HPDE6-E6E7 (cell line): ENCODE measurements at regions not wholly inside any gene's neighbourhood (a gene's known extent, or its start where the extent isn't known, plus 50 kb on each side); places are given as distances from the start of the nearest gene placed in this dataset.
"Not testable (repeated sequence)": the region's sequence is repeated elsewhere in the genome, so short reads cannot be mapped to it uniquely, and the experiment has no call there.

ENCODE experiments used
- DNase-seq: peaks from one replicate; pipeline ENCODE4 v3.0.0; 2011; ENCODE audit warnings: missing footprints; ENCODE audit errors: extremely low spot score

DNA sequence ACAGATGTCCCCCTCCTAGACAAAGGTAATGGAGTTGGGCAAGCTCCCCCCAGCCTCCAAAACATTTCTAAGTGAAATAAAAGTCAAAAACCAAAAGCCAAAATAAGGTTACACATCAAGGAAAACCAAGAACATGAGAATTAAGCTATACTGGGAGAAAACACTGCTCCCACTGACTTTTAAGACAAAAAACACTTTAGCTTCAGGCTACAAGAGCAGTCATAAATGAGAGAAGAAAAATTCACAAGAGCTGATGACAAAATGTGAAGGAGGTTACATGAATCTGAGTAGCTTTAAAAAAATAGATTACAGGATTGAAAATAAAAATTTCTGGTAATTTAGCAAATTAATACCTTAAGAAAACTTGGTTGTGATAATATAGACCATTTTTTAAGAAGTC is 1370.3 kb upstream of the CDH9 start:
- DNase-seq: no peak

DNA sequence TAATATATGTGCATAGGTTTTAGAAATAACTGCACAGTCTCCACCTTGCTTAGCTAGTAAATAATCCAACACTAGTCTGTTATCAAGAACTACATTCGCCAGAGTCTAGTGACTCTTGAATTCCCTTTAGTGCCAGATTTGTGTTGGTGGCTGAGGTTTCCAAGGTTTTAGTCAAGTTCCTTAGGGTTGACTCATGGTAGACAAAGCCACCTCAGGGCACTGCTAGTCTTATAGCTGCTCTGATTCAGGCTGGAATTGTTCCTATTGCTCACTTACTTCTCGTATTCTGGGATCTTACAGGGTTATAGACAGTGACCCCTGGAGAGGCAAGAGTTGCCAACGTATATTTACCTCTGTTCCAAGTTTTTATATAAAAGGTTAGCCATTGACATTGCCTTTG is 1369.8 kb upstream of the CDH9 start:
- peak; percentile 49 for DNase-seq

DNA sequence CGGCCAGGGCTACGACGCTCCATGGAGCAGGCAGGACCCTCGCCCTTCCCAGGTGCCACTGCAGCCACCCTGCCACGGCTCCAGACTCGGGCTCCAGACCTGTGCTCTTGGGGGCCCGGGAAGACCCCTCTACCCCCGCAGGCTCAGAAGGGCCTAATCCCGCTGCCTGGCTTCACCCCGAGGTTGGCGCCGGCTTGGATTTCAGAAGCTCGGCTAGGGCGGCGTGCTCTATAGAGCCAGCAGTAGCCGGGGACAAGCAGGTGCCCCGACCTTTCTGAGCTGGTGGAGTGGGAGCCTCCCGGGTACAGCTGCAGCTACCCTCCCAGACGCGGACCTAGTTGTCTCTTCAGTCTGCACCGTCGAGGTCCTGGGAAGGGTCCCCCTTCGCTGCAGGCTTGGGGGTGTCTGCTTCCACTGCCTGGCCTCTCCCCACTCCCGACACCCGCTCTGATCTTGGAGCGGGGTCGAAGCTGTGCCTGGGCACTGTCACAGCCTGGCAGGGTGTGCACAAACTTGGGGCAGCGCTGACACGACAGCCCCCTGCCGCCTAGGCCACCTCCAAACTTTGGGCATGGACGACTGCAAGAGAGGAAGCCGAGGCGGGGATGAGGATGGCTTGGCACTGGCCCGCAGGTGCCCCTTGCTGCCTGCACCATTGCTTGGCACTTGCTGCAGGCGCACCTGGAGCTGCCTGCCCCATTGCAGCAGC is 1366.1 kb upstream of the CDH9 start:
- DNase-seq: no peak

DNA sequence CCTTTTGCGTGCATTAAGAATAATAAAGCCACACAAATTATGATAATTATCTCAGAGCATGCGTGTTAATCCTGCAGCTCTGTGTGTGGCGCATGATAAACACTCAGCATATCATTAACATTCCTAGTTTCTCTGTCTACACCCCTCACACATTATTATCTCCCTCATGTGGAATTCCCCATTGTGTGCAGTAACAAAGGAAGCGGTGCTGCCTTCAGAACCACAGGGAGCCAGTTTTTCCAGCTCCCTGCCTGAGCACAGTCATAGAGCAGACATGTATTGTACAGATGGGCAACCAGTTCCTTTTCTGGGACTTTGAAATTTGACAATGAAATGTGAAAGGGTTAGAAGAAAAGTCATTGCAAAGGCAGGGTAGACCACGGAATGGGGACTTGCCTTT is 1365.5 kb upstream of the CDH9 start:
- DNase-seq: no peak

DNA sequence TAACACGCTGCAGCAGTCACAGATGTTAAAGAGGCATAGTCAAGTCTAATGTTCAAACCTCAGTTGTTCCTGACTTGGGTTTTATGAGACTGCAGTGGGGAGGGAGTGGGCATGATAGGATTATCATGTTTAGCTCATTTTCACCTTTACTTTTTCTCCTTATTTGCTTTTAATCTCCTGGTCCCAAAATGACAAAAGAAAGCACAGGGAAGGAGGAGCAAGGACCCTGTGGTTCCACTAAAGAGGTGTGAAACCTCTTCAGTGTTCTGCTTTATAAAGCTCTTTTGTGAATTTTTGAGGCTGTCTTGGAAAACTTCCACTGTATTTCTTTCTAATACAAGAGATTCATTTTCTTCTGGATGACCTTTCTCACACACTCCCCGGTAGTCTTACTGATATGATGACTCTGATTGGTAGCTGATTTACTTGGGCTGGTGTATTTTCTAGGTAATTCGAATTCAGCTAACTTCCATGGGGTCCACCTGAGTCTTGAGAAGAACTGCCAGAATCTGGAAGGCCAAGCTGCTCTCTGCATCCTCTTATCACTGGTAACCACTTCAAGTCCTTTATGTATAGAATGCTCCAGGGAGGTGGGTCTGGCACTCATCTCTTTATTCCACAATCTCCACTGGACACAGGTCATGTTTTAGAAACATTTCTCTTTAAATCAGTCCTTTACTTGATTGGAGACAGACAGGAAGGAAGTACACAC is 1364.4 kb upstream of the CDH9 start:
- no peak for DNase-seq

DNA sequence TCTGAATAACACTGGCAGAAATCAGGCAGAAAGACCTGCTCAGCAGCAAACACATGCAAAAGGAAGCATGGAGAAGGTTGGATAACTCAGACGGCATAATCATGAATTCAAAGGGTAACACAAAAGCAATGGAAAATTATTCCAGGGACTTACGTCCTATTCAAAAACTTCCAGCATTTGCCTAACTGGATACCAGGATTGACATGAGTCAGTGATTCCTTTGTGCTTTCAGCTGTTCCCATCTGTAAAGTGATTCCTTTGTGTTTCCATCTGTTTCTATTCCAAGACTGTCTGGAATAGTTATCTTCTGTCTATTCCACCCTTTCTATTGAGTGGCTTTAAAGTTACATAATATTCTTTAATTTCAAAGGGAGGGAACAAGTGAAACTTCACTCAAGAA is 1361.7 kb upstream of the CDH9 start:
- no peak for DNase-seq

DNA sequence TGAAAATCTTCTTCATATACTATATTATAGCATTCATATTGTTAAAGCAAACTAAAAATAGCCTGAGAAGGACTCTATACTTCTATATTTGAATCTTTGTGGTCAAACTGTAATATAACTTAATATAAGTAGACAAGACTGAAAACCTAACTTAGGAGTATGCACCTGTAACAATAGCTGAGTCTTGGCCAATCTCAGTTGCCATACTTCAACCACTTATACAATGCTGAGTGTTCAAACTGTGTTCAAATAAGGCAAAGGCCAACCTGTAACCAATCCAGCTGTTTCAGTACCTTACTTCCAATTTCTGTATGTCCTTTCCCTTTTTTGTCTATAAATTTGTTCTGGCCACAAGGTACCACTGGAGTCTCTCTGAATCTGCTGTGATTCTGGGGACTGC is 1360.8 kb upstream of the CDH9 start:
- no peak for DNase-seq

DNA sequence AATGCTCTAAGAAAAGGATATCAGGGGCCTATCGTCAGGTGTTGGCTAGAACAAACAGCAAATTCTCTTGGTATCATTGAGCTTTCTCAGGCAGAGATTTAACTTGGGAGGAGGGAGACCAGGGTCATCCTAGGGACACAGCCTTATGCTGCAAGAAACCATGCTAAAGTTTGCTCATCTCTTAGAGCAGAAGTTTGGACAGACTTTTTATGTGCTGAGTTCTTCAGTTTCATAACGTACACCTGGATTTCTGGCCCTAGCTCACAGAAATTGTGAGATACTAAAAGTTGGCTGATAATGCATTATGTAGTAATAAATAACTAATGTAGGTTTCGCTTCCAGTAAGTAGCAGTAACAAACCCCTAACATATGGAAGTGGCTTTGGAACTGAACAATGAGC is 1359.8 kb upstream of the CDH9 start:
- no peak for DNase-seq

DNA sequence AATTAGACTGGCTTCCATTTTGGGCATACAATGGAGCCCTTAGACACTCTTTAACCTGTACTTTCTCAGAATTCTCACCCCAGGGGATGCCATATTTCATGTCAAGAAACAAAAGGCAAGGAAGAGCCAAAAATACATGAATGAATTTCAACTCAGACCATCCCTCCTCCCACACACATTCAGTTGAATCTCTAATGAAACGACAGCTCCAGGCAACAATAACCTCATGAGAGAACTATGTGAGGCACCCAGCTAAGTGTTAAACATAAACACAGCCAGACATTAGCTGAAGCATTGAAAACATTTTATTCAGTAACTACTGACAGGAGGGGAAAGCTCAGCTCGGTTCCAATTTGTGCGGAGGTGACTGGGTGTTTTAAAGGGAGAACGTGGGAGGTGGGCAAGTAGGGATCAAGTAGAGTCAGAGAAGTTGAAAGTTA is 1359.1 kb upstream of the CDH9 start:
- no peak for DNase-seq

DNA sequence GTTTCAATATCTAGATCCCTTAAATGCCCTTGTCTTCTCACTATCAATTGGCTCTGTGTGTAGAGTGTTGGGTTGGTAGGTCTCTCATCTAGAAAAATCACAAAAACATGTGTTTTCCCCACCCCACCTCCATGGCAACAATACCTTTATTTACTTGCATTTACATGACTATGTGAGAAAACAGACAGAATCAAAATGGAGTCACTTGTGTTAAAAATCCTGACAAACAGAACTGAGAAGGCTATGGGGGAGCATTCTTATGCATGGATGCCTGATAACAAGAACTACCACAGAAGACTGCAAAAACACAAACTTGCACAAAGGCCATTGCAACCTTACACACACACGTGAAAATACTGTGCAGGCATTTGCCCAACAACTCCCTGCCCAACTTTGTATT is 1352.9 kb upstream of the CDH9 start:
- DNase-seq: no peak

DNA sequence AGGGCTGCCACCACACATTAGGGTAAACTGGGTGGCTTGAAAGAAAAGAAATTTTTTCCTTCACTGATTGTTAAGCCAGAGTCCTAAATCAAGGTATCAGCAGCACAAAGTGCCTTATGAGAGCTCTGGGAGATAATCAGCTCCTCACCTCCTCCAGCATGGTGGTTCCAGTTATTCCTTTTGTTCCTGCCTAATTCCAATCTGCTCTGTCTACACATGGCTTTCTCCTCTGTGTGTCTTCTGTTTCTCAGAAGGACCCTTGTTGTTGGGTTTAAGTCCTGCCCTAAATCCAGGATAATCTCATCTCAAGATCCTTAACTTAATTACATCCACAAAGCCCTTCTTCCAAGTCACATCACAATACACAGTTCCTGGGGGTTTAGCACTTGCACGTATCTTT is 1352.0 kb upstream of the CDH9 start:
- no peak for DNase-seq

DNA sequence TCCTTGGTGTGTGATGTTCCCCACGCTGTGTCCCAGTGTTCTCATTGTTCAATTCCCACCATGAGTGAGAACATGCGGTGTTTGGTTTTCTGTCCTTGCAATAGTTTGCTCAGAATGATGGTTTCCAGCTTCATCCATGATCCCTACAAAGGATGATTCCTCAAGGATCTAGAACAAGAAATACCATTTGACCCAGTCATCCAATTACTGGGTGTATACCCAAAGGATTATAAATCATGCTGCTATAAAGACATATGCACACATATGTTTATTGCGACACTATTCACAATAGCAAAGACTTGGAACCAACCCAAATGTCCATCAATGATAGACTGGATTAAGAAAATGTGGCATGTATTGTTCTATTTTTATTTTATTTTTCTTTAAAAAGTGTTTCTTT is 1351.3 kb upstream of the CDH9 start:
- not testable (repeated sequence) for DNase-seq

DNA sequence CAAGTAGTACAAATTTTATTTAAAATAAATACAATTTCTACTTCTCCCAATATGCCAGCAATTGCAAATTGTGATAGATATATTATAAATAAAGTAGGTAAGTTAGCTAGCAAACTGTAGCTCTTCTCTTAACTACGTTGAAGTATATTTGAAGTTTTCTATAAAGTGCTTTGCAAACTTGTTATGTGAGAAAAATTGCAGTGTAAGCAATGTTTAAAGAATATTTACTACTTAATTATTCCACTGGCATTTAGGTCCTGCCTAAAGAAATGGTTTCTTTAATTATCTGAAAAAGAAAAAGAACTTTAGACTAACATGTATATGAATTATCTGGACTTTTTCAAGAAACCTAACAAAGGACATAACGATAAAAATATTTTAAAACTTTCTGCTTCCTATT is 1350.0 kb upstream of the CDH9 start:
- no peak for DNase-seq

DNA sequence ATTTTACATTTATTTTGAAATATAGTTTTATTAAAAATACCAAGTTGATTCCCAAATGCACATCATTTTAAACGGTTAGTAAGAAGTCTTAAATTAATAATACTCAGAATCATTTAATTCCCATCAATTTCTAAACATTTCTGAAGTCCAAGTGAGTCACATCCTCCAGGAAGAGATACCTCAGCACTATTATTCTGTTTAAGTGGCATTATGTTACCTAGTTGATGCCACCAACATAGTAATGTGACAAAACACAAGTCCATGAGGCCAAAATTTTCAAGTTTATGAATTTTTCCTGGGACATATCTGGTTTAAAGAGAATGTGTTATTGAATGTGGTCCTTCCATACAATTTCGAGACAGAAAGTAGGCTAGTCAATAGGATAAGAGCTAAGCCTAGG is 1348.3 kb upstream of the CDH9 start:
- no peak for DNase-seq

DNA sequence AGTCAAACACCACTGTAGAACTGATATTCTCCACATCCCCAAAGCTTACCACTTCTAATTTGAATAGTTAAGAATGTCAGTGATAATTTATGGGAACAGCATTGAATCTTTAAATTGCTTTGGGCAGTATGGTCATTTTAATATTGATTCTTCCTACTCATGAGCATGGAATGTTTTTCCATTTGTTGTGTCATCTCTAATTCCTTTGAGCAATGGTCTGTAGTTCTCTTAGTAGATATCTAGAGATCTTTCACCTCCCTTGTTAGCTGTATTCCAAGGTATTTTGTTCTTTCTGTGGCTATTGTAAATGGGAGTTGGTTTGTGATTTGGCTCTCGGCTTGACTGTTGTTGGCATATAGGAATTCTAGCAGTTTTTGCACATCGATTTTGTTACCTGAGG is 1341.8 kb upstream of the CDH9 start:
- no peak for DNase-seq

DNA sequence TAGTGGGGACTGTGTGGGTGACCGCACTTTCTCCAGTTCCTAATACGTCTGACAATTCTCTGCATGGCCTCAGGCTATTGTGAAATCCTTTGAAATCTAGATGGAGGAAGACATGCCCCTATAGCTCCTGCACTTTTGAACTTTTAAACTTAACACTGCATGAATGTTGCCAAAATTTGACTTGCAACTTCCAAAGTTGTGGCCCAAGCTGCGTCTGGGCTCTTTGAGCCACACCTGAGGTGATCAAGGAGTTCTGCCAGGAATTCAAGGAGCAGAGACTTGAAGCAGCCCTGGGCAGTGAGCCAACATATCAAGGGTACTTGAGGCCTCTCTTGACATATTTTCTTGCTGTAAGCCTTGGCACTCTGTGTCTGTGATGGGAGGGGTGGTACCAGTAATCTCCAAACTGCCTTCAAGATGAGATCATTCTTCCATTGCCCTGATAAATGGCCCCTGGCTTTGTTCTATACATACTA is 1336.1 kb upstream of the CDH9 start:
- peak; percentile 11 for DNase-seq

DNA sequence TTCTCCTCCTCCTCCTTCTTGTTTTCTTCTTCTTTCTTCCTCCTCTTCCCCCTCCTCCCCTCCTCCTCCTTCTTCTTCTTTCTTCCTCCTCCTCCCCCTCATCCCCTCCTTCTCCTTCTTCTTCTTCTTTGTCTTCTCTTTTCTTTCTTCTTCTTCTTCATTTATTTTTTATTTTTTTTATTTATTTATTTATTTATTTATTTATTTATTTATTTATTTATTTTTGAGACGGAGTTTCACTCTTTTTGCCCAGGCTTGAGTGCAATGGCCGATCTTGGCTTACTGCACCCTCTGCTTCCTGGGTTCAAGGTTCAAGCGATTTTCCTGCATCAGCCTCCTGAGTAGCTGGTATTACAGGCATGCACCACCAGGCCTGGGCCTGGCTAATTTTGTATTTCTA is 1332.5 kb upstream of the CDH9 start:
- DNase-seq: no peak

DNA sequence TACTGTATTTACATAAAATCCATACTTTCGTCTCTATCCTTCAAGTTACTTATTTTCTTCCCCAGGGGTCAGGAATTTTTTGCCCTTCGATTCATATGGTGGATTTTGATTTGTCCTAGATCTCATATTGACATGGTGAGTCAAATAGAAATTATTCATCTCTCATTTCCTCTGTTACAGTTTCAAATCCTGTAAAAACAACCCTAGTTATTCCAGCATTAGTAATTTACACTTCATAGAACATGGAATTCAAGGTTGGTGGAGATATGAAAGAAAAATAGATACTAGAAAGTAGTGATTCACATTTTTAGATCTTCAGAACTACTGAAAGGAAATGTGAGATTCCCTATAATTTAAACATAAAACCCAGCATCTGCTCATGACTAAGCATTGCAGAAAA is 1331.0 kb upstream of the CDH9 start:
- DNase-seq: no peak

DNA sequence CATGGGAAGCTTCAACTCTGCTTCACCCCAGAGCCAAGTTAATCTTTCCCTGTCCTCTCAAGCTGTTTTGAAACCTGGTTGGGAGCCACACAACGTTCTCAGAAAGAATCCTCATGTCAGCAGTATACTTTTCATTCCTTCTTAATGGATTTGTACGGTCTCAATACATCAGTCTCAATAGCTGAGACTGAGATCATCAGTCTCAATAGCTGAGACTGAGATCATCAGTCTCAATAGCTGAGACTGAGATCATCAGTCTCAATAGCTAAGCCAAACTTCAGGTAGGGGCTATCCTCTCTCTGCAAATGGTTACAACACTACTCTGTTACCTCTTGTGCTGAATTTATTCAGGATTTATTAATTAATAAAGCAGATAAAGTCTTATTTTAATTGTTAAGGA is 1317.4 kb upstream of the CDH9 start:
- DNase-seq: no peak

DNA sequence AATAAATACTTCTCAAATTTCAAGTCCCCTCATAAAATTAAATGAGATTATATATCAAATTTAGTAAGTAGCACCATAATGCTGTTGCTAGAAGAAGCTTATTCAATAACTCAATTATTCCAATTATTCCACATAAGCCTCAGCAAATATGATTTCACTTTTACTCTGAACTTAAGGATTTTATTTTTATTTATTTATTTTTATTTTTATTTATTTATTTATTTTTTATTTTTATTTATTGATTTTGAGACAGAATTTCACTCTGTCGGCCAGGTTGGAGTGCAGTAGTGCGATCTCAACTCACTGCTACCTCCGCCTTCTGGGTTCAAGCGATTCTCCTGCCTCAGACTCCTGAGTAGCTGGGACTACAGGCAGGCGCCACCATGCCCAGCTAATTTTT is 1308.3 kb upstream of the CDH9 start:
- no peak for DNase-seq

DNA sequence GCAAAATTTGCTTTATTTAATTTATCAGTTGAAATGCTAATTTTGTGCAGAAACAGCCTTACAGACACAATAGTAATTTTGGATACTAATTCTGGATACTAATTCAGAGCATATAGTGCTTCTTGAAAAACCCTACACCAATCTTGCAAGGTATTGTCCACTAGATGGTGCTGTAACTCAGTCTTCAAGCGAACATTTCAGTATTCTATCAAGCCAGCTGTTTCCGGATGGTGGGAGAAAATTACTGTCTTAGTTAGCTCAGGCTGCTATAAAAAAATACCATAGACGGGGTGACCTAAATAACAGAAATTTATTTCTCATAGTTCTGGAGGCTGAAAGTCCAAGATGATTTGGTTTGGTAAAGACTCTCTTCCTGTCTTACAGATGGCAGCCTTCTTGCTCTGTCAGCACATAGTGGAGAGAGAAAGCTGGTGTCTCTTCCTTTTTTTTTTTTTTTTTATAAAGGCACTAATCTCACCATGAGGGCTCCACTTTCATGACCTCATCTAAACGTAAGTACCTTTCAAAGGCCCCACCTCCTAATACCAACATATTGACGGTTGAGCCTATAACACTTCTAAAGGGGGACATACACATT is 1306.5 kb upstream of the CDH9 start:
- DNase-seq: peak; percentile 17

DNA sequence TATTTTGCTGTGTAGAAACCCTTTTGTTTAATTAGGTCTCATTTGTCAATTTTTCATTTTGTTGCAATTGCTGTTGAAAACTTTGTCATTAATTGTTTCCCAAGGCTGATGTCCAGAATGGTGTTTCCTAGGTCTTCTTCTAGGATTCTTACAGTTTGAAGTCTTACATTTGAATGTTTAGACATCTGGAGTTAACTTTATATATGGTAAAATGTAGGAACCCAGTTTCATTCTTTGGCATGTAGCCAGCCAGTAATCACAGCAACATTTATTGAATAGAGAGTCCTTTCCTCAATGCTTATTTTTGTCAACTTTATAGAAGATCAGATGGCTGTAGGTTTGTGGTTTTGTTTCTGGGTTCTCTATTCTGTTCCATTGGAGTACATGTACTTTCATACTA is 1290.8 kb upstream of the CDH9 start:
- no peak for DNase-seq

DNA sequence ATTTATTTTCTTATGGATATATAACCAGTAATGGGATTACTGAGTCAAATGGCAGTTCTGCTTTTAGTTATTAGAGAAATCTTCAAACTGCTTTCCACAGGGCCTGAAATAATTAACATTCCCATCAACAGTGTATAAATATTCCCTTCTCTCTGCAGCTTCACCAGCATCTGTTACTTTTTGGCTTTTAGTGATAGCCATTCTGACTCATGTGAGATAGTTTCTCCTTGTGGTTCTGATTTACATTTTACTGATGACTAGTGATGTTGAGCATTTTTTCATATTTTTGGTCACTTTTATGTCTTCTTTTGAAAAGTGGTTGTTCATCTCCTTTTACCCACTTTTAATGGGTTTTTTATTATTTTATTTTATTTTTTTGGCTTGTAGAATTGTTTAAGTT is 1290.3 kb upstream of the CDH9 start:
- DNase-seq: no peak
